ENCODE measurements at regions not wholly inside any gene's neighbourhood (a gene's known extent, or its start where the extent isn't known, plus 50 kb on each side); places are given as distances from the start of the nearest gene placed in this dataset.

GRCh38 chr7:88647825-88648224 lies 111.7 kb upstream of the ZNF804B start:
- H3K4me3 Mint-ChIP-seq (ENCODE audit: unreplicated experiment): no peak overlapping the region
- no peaks in the 10 kb centered on the region for H3K27me3 Mint-ChIP-seq (ENCODE audit: unreplicated experiment)
- no peak for TF ChIP-seq CTCF (IDR thresholded peaks at IDR 0.05; ENCODE audit: partially characterized antibody, unreplicated experiment)
- peaks cover 2% of the 10 kb centered on the region for H3K9me3 Mint-ChIP-seq (ENCODE audit: unreplicated experiment)
- H3K27ac Mint-ChIP-seq (ENCODE audit: unreplicated experiment): no peak overlapping the region
- DNase-seq: no peak
- no peaks in the 10 kb centered on the region for H3K4me1 Mint-ChIP-seq (ENCODE audit: low read depth, unreplicated experiment)
- no peaks in the 10 kb centered on the region for H3K36me3 Mint-ChIP-seq (ENCODE audit: unreplicated experiment)

DNA sequence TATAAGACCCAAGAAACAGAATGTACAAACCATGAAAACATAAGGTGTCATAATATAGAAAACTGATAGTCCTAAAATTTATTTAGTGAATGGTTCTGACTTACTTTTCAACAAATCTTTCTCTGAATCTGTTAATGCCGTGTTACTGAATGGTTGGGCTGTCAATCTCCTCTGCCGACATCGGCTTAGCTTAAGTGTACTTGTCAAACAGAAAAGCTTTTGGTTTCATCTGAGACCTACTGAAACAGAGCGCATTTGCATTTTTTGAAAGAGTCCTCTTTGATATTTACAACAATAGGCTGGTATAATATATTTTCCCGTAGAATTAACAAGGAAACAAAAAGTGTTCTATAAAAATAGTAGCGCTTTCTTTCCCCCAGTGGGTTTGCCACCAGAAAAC lies 120.9 kb upstream of the ZNF804B start:
- H3K4me3 Mint-ChIP-seq (ENCODE audit: unreplicated experiment): no peak overlapping the region

GRCh38 chr7:88637795-88638194 lies 121.7 kb upstream of the ZNF804B start:
- Mint-ChIP-seq H3K4me3 (ENCODE audit: unreplicated experiment) (no peak overlapping the region), H3K9me3 (ENCODE audit: unreplicated experiment) (no peaks in the 10 kb centered on the region), H3K27me3 (ENCODE audit: unreplicated experiment) (no peaks in the 10 kb centered on the region), H3K4me1 (ENCODE audit: low read depth, unreplicated experiment) (no peaks in the 10 kb centered on the region), H3K27ac (ENCODE audit: unreplicated experiment) (no peak overlapping the region), H3K36me3 (ENCODE audit: unreplicated experiment) (no peaks in the 10 kb centered on the region)
- DNase-seq: no peak
- TF ChIP-seq CTCF (IDR thresholded peaks at IDR 0.05; ENCODE audit: partially characterized antibody, unreplicated experiment): no peak

More for the DNA sequence above, 120.9 kb upstream of the ZNF804B start:
- no peak overlapping the region for H3K27ac Mint-ChIP-seq (ENCODE audit: unreplicated experiment)
- DNase-seq: no peak
- H3K27me3 Mint-ChIP-seq (ENCODE audit: unreplicated experiment): no peaks in the 10 kb centered on the region
- no peaks in the 10 kb centered on the region for H3K4me1 Mint-ChIP-seq (ENCODE audit: low read depth, unreplicated experiment)
- TF ChIP-seq CTCF (IDR thresholded peaks at IDR 0.05; ENCODE audit: partially characterized antibody, unreplicated experiment): no peak
- peaks cover 2% of the 10 kb centered on the region for H3K9me3 Mint-ChIP-seq (ENCODE audit: unreplicated experiment)
- H3K36me3 Mint-ChIP-seq (ENCODE audit: unreplicated experiment): no peaks in the 10 kb centered on the region

DNA sequence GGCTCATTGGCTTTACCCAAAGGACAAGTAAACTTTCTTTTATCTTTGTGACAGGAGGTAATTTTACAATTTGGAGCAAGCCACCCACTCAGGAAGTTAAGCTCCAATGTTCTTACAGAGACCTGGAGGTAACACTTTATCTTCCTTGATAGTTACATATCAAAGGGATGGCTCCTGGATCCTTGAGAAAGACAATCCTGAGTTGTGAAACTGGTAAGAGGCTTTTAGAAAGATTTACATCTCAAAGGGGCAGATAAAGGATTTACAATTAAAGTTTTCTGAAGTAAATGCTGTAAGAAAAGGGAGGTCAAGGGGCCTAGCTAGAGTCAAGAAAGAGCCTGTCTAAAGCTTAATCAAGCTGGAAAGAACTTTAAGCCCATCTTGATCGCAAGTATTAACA lies 124.4 kb upstream of the ZNF804B start:
- H3K36me3 Mint-ChIP-seq (ENCODE audit: unreplicated experiment): no peaks in the 10 kb centered on the region
- no peaks in the 10 kb centered on the region for H3K4me1 Mint-ChIP-seq (ENCODE audit: low read depth, unreplicated experiment)
- no peak overlapping the region for H3K27ac Mint-ChIP-seq (ENCODE audit: unreplicated experiment)
- H3K9me3 Mint-ChIP-seq (ENCODE audit: unreplicated experiment): no peaks in the 10 kb centered on the region
- TF ChIP-seq CTCF (IDR thresholded peaks at IDR 0.05; ENCODE audit: partially characterized antibody, unreplicated experiment): no peak
- DNase-seq: no peak
- no peak overlapping the region for H3K4me3 Mint-ChIP-seq (ENCODE audit: unreplicated experiment)
- H3K27me3 Mint-ChIP-seq (ENCODE audit: unreplicated experiment): no peaks in the 10 kb centered on the region

GRCh38 chr7:88629559-88629958 lies 129.9 kb upstream of the ZNF804B start:
- TF ChIP-seq CTCF (IDR thresholded peaks at IDR 0.05; ENCODE audit: partially characterized antibody, unreplicated experiment): no peak
- Mint-ChIP-seq H3K27ac (ENCODE audit: unreplicated experiment) (no peak overlapping the region), H3K27me3 (ENCODE audit: unreplicated experiment) (no peaks in the 10 kb centered on the region), H3K36me3 (ENCODE audit: unreplicated experiment) (no peaks in the 10 kb centered on the region), H3K4me3 (ENCODE audit: unreplicated experiment) (no peak overlapping the region), H3K9me3 (ENCODE audit: unreplicated experiment) (no peaks in the 10 kb centered on the region), H3K4me1 (ENCODE audit: low read depth, unreplicated experiment) (no peaks in the 10 kb centered on the region)
- no peak for DNase-seq
